HUES6 (cell line): ENCODE measurements at regions not wholly inside any gene's neighbourhood (a gene's known extent, or its start where the extent isn't known, plus 50 kb on each side); places are given as distances from the start of the nearest gene placed in this dataset.

Source experiments
- H3K27ac ChIP-seq: 2 replicates; pipeline ENCODE4 v1.7.0; 2013; ENCODE audit warnings: low read depth, mild to moderate bottlenecking, low read length, inconsistent platforms
- H3K27me3 ChIP-seq: 2 replicates; pipeline ENCODE4 v1.6.1; 2013; ENCODE audit warnings: low read length; ENCODE audit not compliant: control insufficient read depth, insufficient read depth
- H3K36me3 ChIP-seq: 2 replicates; pipeline ENCODE4 v1.6.1; 2013; ENCODE audit warnings: low read length; ENCODE audit not compliant: control insufficient read depth, insufficient read depth
- H3K4me1 ChIP-seq: 2 replicates; pipeline ENCODE4 v1.6.1; 2013; ENCODE audit warnings: low read length; ENCODE audit not compliant: control insufficient read depth, insufficient read depth
- H3K4me3 ChIP-seq: 2 replicates; pipeline ENCODE4 v1.5.1; 2013; ENCODE audit warnings: low read depth, low read length
- H3K9ac ChIP-seq: one replicate; pipeline ENCODE4 v1.6.1; 2013; ENCODE audit warnings: mild to moderate bottlenecking, low read length
- H3K9me3 ChIP-seq: 2 replicates; pipeline ENCODE4 v1.6.1; 2013; ENCODE audit warnings: low read depth, low read length; ENCODE audit not compliant: control insufficient read depth, insufficient read depth

GRCh38 chr17:79538291-79538690, 72.6 kb downstream of the RBFOX3 start:
- H3K27me3 ChIP-seq: no peaks in the 10 kb centered on the region
- H3K4me3 ChIP-seq: no peak overlapping the region
- no peak overlapping the region for H3K9ac ChIP-seq
- no peak overlapping the region for H3K27ac ChIP-seq
- H3K36me3 ChIP-seq: no peaks in the 10 kb centered on the region
- no peaks in the 10 kb centered on the region for H3K4me1 ChIP-seq
- H3K9me3 ChIP-seq: no peaks in the 10 kb centered on the region

GRCh38 chr17:79537686-79538085, 73.2 kb downstream of the RBFOX3 start:
- Histone ChIP-seq H3K9me3 (no peaks in the 10 kb centered on the region), H3K27me3 (no peaks in the 10 kb centered on the region)

GRCh38 chr17:79537061-79537460, 73.8 kb downstream of the RBFOX3 start:
- H3K9ac ChIP-seq: no peak overlapping the region
- no peaks in the 10 kb centered on the region for H3K9me3 ChIP-seq
- no peaks in the 10 kb centered on the region for H3K27me3 ChIP-seq
- no peak overlapping the region for H3K4me3 ChIP-seq
- H3K27ac ChIP-seq: no peak overlapping the region
- peaks cover 7% of the 10 kb centered on the region for H3K4me1 ChIP-seq
- no peaks in the 10 kb centered on the region for H3K36me3 ChIP-seq

More at GRCh38 chr17:79537686-79538085, 73.2 kb downstream of the RBFOX3 start:
- Histone ChIP-seq H3K4me3 (no peak overlapping the region), H3K4me1 (peaks cover under 1% of the 10 kb centered on the region; the same call in 1 of the 2 replicates), H3K9ac (no peak overlapping the region), H3K27ac (no peak overlapping the region), H3K36me3 (no peaks in the 10 kb centered on the region)

- Histone ChIP-seq H3K4me3 (no peak overlapping the region), H3K9me3 (no peaks in the 10 kb centered on the region), H3K27me3 (no peaks in the 10 kb centered on the region), H3K27ac (no peak overlapping the region), H3K9ac (no peak overlapping the region), H3K36me3 (no peaks in the 10 kb centered on the region), H3K4me1 (peaks cover 14% of the 10 kb centered on the region)
Measured at GRCh38 chr17:79536212-79536840, 74.5 kb downstream of the RBFOX3 start.

- no peak overlapping the region for H3K4me3 ChIP-seq
- no peaks in the 10 kb centered on the region for H3K27me3 ChIP-seq
- peaks cover 14% of the 10 kb centered on the region for H3K4me1 ChIP-seq
- H3K27ac ChIP-seq: no peak overlapping the region
- H3K36me3 ChIP-seq: no peaks in the 10 kb centered on the region
- no peak overlapping the region for H3K9ac ChIP-seq
- no peaks in the 10 kb centered on the region for H3K9me3 ChIP-seq
Measured at GRCh38 chr17:79535728-79536025, 75.2 kb downstream of the RBFOX3 start.

GRCh38 chr17:79534851-79535727, 75.8 kb downstream of the RBFOX3 start:
- Histone ChIP-seq H3K4me3 (no peak overlapping the region), H3K36me3 (no peaks in the 10 kb centered on the region), H3K27me3 (no peaks in the 10 kb centered on the region), H3K4me1 (peaks cover 14% of the 10 kb centered on the region), H3K27ac (no peak overlapping the region), H3K9me3 (no peaks in the 10 kb centered on the region), H3K9ac (no peak overlapping the region)

- no peak overlapping the region for H3K9ac ChIP-seq
- peaks cover 18% of the 10 kb centered on the region for H3K4me1 ChIP-seq
- no peaks in the 10 kb centered on the region for H3K36me3 ChIP-seq
- H3K27ac ChIP-seq: no peak overlapping the region
- no peaks in the 10 kb centered on the region for H3K9me3 ChIP-seq
- H3K27me3 ChIP-seq: 0 out of 2 replicates have a peak, but pooled peaks cover 6% of the 10 kb centered on the region
- H3K4me3 ChIP-seq: no peak overlapping the region
Measured at GRCh38 chr17:79534111-79534510, 76.7 kb downstream of the RBFOX3 start.

DNA sequence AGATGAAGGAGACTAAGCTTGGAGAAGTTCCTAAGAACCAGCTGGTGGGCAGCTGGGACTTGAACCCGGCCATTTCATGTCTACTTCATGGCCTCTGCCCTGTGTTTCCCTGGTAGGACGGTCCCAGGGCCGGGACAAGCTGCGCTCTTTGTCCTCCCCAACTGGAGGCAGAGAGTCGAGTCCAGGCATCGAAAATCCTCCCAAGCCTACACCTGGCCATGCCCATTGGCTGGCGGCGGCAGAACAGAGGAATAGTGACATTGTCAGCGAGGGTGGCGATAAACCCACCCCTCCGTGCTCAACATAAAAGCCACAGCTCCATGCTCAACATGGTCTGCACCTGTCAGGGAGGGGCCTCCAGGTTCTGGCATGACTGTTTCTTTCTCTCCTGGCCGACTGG, 77.7 kb downstream of the RBFOX3 start:
- H3K36me3 ChIP-seq: no peaks in the 10 kb centered on the region
- H3K27me3 ChIP-seq: 0 out of 2 replicates have a peak, but pooled peaks cover 6% of the 10 kb centered on the region
- H3K4me1 ChIP-seq: peaks cover 18% of the 10 kb centered on the region
- H3K9me3 ChIP-seq: no peaks in the 10 kb centered on the region
- H3K4me3 ChIP-seq: no peak overlapping the region
- no peak overlapping the region for H3K27ac ChIP-seq
- H3K9ac ChIP-seq: no peak overlapping the region

GRCh38 chr17:79532107-79532790, 78.6 kb downstream of the RBFOX3 start:
- H3K36me3 ChIP-seq: no peaks in the 10 kb centered on the region
- H3K27me3 ChIP-seq: 0 out of 2 replicates have a peak, but pooled peaks cover 6% of the 10 kb centered on the region
- no peak overlapping the region for H3K9ac ChIP-seq

DNA sequence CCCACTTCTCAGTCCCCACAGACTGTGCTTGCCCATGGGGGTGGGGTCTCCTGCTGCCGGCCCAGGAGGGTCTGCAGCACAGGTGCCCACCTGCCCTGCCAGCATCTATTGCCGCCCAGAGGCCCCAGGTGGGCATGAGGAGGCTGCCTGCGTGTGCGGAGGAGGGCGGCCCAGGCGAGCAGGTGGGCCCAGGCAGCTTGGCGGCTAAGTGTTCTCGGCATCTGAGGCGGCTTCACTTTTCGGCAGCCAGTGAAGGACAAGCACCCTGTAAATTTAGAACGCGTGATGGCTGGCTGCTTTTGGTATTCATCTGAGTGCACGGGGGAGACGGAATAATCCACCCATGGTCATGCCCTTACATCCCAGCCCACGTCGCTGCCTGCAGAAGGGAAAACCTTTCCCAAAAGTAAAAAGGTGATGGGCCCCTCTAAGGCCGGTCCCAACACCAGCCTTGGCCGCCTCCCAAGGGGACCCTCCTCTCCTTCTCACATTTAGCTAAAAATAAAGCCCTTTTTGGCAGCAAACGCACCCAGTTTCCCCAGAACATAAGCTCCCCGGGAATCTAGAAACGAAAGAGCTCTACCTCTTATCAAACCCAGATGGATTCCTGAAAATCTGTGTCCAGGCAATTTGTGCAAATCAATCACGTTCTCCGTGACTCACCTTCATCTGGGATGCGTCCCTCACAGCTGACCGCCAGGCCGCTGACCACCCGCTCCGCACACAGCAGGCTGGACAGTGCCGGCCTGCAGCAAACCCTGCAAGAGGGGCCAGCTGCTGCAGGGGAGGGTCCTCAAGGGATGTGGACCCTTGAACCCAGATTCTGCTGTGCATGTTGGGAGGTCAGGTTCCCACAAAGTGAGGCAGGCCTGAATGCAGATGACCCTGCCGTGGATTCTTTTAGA, 79.4 kb downstream of the RBFOX3 start:
- Histone ChIP-seq H3K9ac (no peak overlapping the region), H3K27ac (no peak overlapping the region), H3K36me3 (no peaks in the 10 kb centered on the region), H3K4me3 (no peak overlapping the region), H3K27me3 (0 out of 2 replicates have a peak, but pooled peaks cover 6% of the 10 kb centered on the region), H3K4me1 (peaks cover 18% of the 10 kb centered on the region), H3K9me3 (no peaks in the 10 kb centered on the region)

More at GRCh38 chr17:79532107-79532790, 78.6 kb downstream of the RBFOX3 start:
- peaks cover 18% of the 10 kb centered on the region for H3K4me1 ChIP-seq
- H3K27ac ChIP-seq: no peak overlapping the region
- H3K9me3 ChIP-seq: no peaks in the 10 kb centered on the region
- no peak overlapping the region for H3K4me3 ChIP-seq
